A172 (cell line): ENCODE measurements at regions not wholly inside any gene's neighbourhood (a gene's known extent, or its start where the extent isn't known, plus 50 kb on each side); places are given as distances from the start of the nearest gene placed in this dataset.

ENCODE experiments used
- DNase-seq: peaks from one replicate; pipeline ENCODE4 v3.0.0-alpha.2; 2015; ENCODE audit warnings: low spot score

GRCh38 chr4:37071576-37071975, 173.0 kb upstream of the NWD2 start:
- DNase-seq: no peak

- peak; percentile 60 for DNase-seq
These were observed 171.2 kb upstream of the NWD2 start for GRCh38 chr4:37073226-37073840.

- DNase-seq: peak; percentile 44
These were observed 161.6 kb upstream of the NWD2 start for GRCh38 chr4:37082912-37083311.

GRCh38 chr4:37095925-37096324, 148.6 kb upstream of the NWD2 start:
- DNase-seq: no peak

- DNase-seq: no peak
These were observed 143.4 kb upstream of the NWD2 start for GRCh38 chr4:37101182-37101581.

GRCh38 chr4:37101686-37102085, 142.9 kb upstream of the NWD2 start:
- no peak for DNase-seq

- no peak for DNase-seq
These were observed 134.8 kb upstream of the NWD2 start for GRCh38 chr4:37109756-37110155.

GRCh38 chr4:37124800-37125199, 119.7 kb upstream of the NWD2 start:
- no peak for DNase-seq

GRCh38 chr4:37126051-37126450, 118.5 kb upstream of the NWD2 start:
- no peak for DNase-seq

GRCh38 chr4:37130465-37130864, 114.1 kb upstream of the NWD2 start:
- no peak for DNase-seq

GRCh38 chr4:37132351-37132974, 112.1 kb upstream of the NWD2 start:
- no peak for DNase-seq

- peak; percentile 36 for DNase-seq
These were observed 111.6 kb upstream of the NWD2 start for GRCh38 chr4:37132975-37133360.

GRCh38 chr4:37138019-37138653, 106.4 kb upstream of the NWD2 start:
- DNase-seq: no peak

- DNase-seq: no peak
These were observed 105.8 kb upstream of the NWD2 start for GRCh38 chr4:37138789-37139188.

GRCh38 chr4:37139987-37140386, 104.6 kb upstream of the NWD2 start:
- no peak for DNase-seq

- DNase-seq: no peak
These were observed 98.3 kb upstream of the NWD2 start for GRCh38 chr4:37146260-37146659.

- DNase-seq: no peak
These were observed 86.9 kb upstream of the NWD2 start for GRCh38 chr4:37157476-37158167.

- no peak for DNase-seq
These were observed 83.9 kb upstream of the NWD2 start for GRCh38 chr4:37160653-37161052.

- DNase-seq: no peak
These were observed 78.7 kb upstream of the NWD2 start for GRCh38 chr4:37165844-37166243.

- no peak for DNase-seq
These were observed 74.6 kb upstream of the NWD2 start for GRCh38 chr4:37169956-37170355.

- no peak for DNase-seq
These were observed 56.4 kb upstream of the NWD2 start for GRCh38 chr4:37188100-37188499.
